Transverse colon (tissue), 4 donors: ENCODE measurements at regions not wholly inside any gene's neighbourhood (a gene's known extent, or its start where the extent isn't known, plus 50 kb on each side); places are given as distances from the start of the nearest gene placed in this dataset.

Experiments used
- DNase-seq: peaks from one replicate; pipeline ENCODE4 v3.0.0-alpha.2; 2019
- H3K27ac ChIP-seq, 4 donors: fragments of 200-600 bp; sonication (generic); 2 replicates each; pipeline ENCODE4 v1.5.1; 2016 to 2018; ENCODE audit warnings: inconsistent platforms in 4 of 4
- H3K27me3 ChIP-seq: fragments of 200-600 bp; sonication (generic); 2 replicates; pipeline ENCODE4 v1.5.1; 2017; ENCODE audit warnings: inconsistent platforms
- H3K36me3 ChIP-seq, 4 donors: fragments of 200-600 bp; sonication (generic); 2 replicates each; pipeline ENCODE4 v1.5.1; 2017 to 2019; ENCODE audit warnings: inconsistent platforms in 4 of 4
- H3K4me1 ChIP-seq, 4 donors: fragments of 200-600 bp; sonication (generic); 2 replicates each; pipeline ENCODE4 v1.5.1; 2017 to 2020; ENCODE audit warnings: inconsistent platforms in 4 of 4
- H3K4me3 ChIP-seq, 4 donors: fragments of 200-600 bp; sonication (generic); 1 replicate in 1 of 4; 2 replicates in 3 of 4; pipeline versions ENCODE4 v1.5.1 to v1.6.1; 2017 to 2019; ENCODE audit warnings: inconsistent platforms in 4 of 4
- H3K9me3 ChIP-seq, 2 donors: fragments of 200-600 bp; sonication (generic); 2 replicates each; pipeline ENCODE4 v1.5.1; 2017 to 2019; ENCODE audit warnings: inconsistent platforms in 2 of 2
- EP300 ChIP-seq: sonication (generic); formaldehyde crosslinking; IDR thresholded peaks from one replicate; pipeline ENCODE4 v1.6.1; 2017; ENCODE audit warnings: antibody characterized with exemption, low read depth
- POLR2A ChIP-seq: fragments of 450-650 bp; IDR thresholded peaks from one replicate; pipeline ENCODE4 v1.6.1; 2016; ENCODE audit warnings: antibody characterized with exemption, mild to moderate bottlenecking, moderate library complexity
- POLR2AphosphoS5 ChIP-seq, 3 donors: sonication (generic); formaldehyde crosslinking; IDR thresholded peaks; one replicate each; pipeline ENCODE4 v1.6.1; 2016; ENCODE audit warnings: antibody characterized with exemption in 3 of 3
- WGBS, 2 donors: methylation state at CpG; one replicate each; pipeline ENCODE4 v1.1.5; 2018; ENCODE audit warnings: low coverage in 1 of 2; 5-methylcytosine and 5-hydroxymethylcytosine counted together
- in situ Hi-C, 4 donors: fragments of 200-750 bp; cut with MboI; loops; one replicate each; pipeline versions ENCODE4 v1.15.0 to v1.15.1; 2017; ENCODE audit warnings: low sequenced_read_pairs in 3 of 4, low pct_ligation_motif_present in 1 of 4, low pct_unique_long_range_greater_than_20kb in 1 of 4
- intact Hi-C: fragments of 100-400 bp; cut with DNase I; formaldehyde crosslinking; loops from one replicate; pipeline ENCODE4 v1.15.1; 2023; ENCODE audit warnings: low total_unique reads
- TF ChIP-seq, protein P1 (sequence below), 5 experiments: fragments of 200-600 bp in 3 of 5; fragments of 450-650 bp in 2 of 5; sonication (generic) in 3 of 5; IDR thresholded peaks; 1 replicate in 2 of 5; 2 replicates in 3 of 5; pipeline ENCODE4 v1.5.1; 2016 to 2017; ENCODE audit warnings: antibody characterized with exemption in 5 of 5, inconsistent platforms in 3 of 5, mild to moderate bottlenecking in 2 of 5, moderate library complexity in 1 of 5

DNA sequence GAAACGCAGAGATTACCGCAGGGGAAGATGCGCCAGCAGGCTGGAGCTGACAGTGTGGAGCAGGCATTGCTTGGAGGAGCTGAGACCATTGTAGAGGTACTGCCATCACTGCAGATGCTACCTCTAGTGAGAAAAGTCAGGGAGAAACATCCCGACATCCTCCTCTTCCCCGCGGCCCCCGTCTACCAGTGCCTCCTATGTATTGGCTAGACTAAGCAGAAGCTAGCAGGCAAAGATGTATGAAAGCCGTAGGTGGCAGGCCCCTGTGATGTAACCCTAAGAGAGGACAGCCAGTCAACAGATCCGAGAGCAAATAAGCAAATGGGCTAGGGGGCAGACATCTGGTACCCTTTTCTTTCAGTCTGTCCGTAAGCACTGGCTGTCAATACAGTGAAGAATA lies 115.5 kb upstream of the ACTBL2 start:
- WGBS, 2 donors: 89 to 90% methylated on average over 8 to 10 of the region's 10 CpGs
- no peaks in the 10 kb centered on the region for H3K27me3 ChIP-seq
- in situ Hi-C loops: no loop called here
- intact Hi-C loops: no loop called here
- TF ChIP-seq, protein P1, sequence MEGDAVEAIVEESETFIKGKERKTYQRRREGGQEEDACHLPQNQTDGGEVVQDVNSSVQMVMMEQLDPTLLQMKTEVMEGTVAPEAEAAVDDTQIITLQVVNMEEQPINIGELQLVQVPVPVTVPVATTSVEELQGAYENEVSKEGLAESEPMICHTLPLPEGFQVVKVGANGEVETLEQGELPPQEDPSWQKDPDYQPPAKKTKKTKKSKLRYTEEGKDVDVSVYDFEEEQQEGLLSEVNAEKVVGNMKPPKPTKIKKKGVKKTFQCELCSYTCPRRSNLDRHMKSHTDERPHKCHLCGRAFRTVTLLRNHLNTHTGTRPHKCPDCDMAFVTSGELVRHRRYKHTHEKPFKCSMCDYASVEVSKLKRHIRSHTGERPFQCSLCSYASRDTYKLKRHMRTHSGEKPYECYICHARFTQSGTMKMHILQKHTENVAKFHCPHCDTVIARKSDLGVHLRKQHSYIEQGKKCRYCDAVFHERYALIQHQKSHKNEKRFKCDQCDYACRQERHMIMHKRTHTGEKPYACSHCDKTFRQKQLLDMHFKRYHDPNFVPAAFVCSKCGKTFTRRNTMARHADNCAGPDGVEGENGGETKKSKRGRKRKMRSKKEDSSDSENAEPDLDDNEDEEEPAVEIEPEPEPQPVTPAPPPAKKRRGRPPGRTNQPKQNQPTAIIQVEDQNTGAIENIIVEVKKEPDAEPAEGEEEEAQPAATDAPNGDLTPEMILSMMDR (IDR thresholded peaks at IDR 0.05): no peak
- TF ChIP-seq EP300 (no peak), POLR2AphosphoS5 (IDR thresholded peaks at IDR 0.05) (no peak), POLR2A (no peak)
- H3K27ac ChIP-seq: no peak overlapping the region
- DNase-seq: no peak
- H3K9me3 ChIP-seq: no peaks in the 10 kb centered on the region
- no peaks in the 10 kb centered on the region for H3K4me1 ChIP-seq
- no peaks in the 10 kb centered on the region for H3K36me3 ChIP-seq
- no peak overlapping the region for H3K4me3 ChIP-seq

DNA sequence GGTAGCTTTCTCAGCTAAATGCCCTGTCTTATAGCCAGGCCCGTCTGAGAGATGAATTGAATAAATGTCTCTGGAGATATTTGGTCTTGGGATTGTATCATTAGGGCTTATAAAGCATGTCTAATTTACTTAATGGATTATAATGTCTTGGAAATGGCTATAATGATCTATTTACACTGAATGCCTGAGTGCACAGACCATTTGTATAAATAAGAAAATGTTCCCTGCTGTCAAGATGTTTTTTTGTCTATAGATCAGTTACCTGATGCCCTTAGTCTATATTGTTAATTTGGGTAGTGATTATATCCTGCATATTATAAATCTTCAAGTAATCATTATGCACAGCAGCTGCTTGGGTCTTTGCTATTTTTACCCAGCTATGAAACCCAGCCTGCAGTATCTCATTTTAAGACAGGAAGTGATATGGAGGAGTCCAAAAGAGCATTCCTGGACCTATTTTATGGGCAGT lies 112.9 kb upstream of the ACTBL2 start:
- Histone ChIP-seq H3K27ac (no peak overlapping the region), H3K36me3 (no peaks in the 10 kb centered on the region), H3K9me3 (no peaks in the 10 kb centered on the region), H3K4me1 (no peaks in the 10 kb centered on the region), H3K27me3 (no peaks in the 10 kb centered on the region), H3K4me3 (no peak overlapping the region)
- 38 to 83% methylated on average over 1 of the region's 1 CpG for WGBS, 2 donors
- no peak for DNase-seq
- in situ Hi-C loops: no loop called here
- intact Hi-C loops: no loop called here
- TF ChIP-seq POLR2AphosphoS5 (IDR thresholded peaks at IDR 0.05): no peak
- TF ChIP-seq, protein P1 (IDR thresholded peaks at IDR 0.05): no peak
- TF ChIP-seq EP300: no peak
- TF ChIP-seq POLR2A: no peak

DNA sequence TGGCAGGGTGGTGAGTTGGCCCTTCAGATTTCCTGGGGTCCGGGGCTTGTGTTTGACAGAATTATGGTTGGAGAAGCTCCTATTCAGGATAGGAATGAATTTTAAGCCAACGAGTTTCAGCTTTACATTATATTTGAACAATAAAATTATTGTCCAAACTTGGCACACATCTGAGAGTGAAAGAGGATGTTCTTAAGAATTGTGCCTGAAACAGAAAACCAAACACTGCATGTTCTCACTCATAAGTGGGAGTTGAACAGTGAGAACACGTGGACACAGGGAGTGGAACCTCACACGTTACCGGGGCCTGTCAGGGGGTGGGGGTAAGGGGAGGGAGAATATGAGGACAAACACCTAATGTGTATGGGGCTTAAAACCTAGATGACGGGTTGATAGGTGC lies 111.8 kb upstream of the ACTBL2 start:
- intact Hi-C loops (no loop called here), in situ Hi-C loops (no loop called here)
- TF ChIP-seq POLR2AphosphoS5 (IDR thresholded peaks at IDR 0.05): no peak
- TF ChIP-seq POLR2A: no peak
- no peak for TF ChIP-seq EP300
- TF ChIP-seq, protein P1 (IDR thresholded peaks at IDR 0.05): no peak
- no peaks in the 10 kb centered on the region for H3K4me1 ChIP-seq
- H3K27ac ChIP-seq: no peak overlapping the region
- WGBS, 2 donors: 59 to 76% methylated on average over 4 to 6 of the region's 6 CpGs
- no peak overlapping the region for H3K4me3 ChIP-seq
- no peaks in the 10 kb centered on the region for H3K27me3 ChIP-seq
- H3K36me3 ChIP-seq: no peaks in the 10 kb centered on the region
- DNase-seq: no peak
- no peaks in the 10 kb centered on the region for H3K9me3 ChIP-seq

DNA sequence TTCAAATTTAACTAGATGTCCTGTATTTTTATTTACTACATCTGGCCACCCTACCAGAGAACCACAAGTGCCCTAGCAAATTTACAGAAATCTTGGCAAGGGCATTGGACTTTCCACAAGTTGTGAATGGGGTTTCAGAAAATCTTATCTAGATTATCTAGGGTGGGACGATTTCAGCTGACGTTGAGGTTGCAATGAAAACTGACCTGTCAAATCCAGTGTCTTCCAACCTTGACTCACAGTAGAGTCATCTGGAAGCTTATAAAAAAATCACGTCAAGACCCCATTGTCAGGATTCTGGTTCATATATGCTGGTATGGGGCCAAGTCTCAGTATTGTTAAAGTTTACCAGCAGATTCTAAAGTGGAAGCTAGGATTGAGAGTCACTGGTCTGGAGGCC lies 109.6 kb upstream of the ACTBL2 start:
- in situ Hi-C loops (no loop called here), intact Hi-C loops (no loop called here)
- H3K4me3 ChIP-seq: no peak overlapping the region
- H3K36me3 ChIP-seq: no peaks in the 10 kb centered on the region
- no peak overlapping the region for H3K27ac ChIP-seq
- no peaks in the 10 kb centered on the region for H3K27me3 ChIP-seq
- TF ChIP-seq POLR2AphosphoS5 (IDR thresholded peaks at IDR 0.05): no peak
- TF ChIP-seq, protein P1 (IDR thresholded peaks at IDR 0.05): no peak
- H3K4me1 ChIP-seq: no peaks in the 10 kb centered on the region
- no peaks in the 10 kb centered on the region for H3K9me3 ChIP-seq
- no peak for DNase-seq
- WGBS, 2 donors: 83 to 89% methylated on average over 3 of the region's 3 CpGs
